ENCODE measurements at regions not wholly inside any gene's neighbourhood (a gene's known extent, or its start where the extent isn't known, plus 50 kb on each side); places are given as distances from the start of the nearest gene placed in this dataset.

DNA sequence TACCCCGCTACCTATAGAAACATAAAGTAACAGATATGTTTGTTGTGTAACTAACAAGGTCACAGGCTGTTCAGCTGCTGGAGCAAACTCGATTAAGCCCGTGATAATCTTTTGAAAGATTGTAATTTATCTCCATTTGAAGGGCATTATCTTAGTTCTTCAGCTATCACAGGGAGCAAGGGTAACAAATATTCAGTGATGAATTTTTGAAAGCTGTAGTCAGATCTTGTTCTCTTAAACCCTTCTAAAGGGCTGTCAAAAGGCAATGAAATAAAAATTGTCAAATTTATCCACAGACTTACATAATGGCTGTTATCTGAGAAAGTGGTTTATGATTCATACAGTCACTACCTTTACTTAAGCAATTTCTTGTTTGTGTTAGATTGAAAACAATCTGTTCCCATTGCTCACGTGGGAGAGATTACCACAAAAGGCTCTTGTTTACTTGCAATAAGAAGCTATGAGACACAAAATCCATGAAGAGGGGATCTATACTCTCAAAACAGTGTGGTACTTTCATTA lies 78.3 kb upstream of the ZNF608 start:
- no peak overlapping the region for H3K4me2 ChIP-seq (ENCODE audit: control insufficient read depth, insufficient read depth)
- RAD21 ChIA-PET (ENCODE audit: unreplicated experiment): interaction anchor here (0.8 to 1.5 kb wide), 6 partner anchors 30 to 127 kb away, joined by 3 to 4 read pairs (median 3); no protein-coding TSS in a partner anchor
- H3K4me3 ChIP-seq: no peak overlapping the region
- H3K4me1 ChIP-seq (ENCODE audit: control insufficient read depth, insufficient read depth, low read length): peaks cover 5% of the 10 kb centered on the region; the same call in 1 of the 2 replicates
- H3K9me3 ChIP-seq (replicated peaks; ENCODE audit: control insufficient read depth, insufficient read depth, low read length): no peaks in the 10 kb centered on the region; the same call in 2 of the 3 replicates
- WGBS (ENCODE audit: insufficient coverage, insufficient replicate concordance, low lambda C conversion rate, missing lambda C conversion rate): 73% methylated on average over 4 of the region's 4 CpGs
- no peak overlapping the region for H3K27ac ChIP-seq (ENCODE audit: control insufficient read depth, insufficient read depth)
- H3K27me3 ChIP-seq (replicated peaks in 1 of 2; ENCODE audit: control insufficient read depth in 2 of 2, insufficient read depth in 2 of 2, low read length in 1 of 2): no peaks in the 10 kb centered on the region
- TF ChIP-seq CHD2 (IDR thresholded peaks at IDR 0.05; ENCODE audit: borderline replicate concordance, low read depth, low read length) (no peak), NBN (IDR thresholded peaks at IDR 0.05) (no peak)
- POLR2A ChIA-PET: interaction anchor here (0.5 kb wide), 1 partner anchor 23 kb away, joined by 6 read pairs; no protein-coding TSS in a partner anchor
- no peak overlapping the region for H3K9ac ChIP-seq (ENCODE audit: control insufficient read depth, insufficient read depth, low read length)
- H3K79me2 ChIP-seq (ENCODE audit: control insufficient read depth, insufficient read depth, low read length): no peaks in the 10 kb centered on the region
- no peaks in the 10 kb centered on the region for H3K36me3 ChIP-seq (ENCODE audit: control insufficient read depth in 2 of 2, insufficient read depth in 2 of 2, low read length in 1 of 2)
- intact Hi-C loops (cut with micrococcal nuclease; ENCODE audit: unreplicated experiment): no loop called here
- CTCF ChIA-PET: interaction anchor here (0.8 to 0.9 kb wide), 2 partner anchors 22 to 165 kb away, joined by 3 read pairs; no protein-coding TSS in a partner anchor
- in situ Hi-C loops (cut with MboI): no loop called here
- ATAC-seq (no peak), DNase-seq (ENCODE audit: low read depth, low spot score) (no peak), FAIRE-seq (no peak)
- BruUV-seq (replicated peaks): no TSS peak
- H4K20me1 ChIP-seq (ENCODE audit: control insufficient read depth, insufficient read depth): no peaks in the 10 kb centered on the region
- H2AFZ ChIP-seq (ENCODE audit: control insufficient read depth, low read depth, low read length): 0 out of 2 replicates have a peak overlapping the region, but pooled peaks have one; percentile 5
- SMC1A ChIA-PET (ENCODE audit: uncharacterized antibody, unreplicated experiment): interaction anchor here (0.7 to 1.9 kb wide), 10 partner anchors 9 to 238 kb away, joined by 3 to 6 read pairs (median 4); no protein-coding TSS in a partner anchor

DNA sequence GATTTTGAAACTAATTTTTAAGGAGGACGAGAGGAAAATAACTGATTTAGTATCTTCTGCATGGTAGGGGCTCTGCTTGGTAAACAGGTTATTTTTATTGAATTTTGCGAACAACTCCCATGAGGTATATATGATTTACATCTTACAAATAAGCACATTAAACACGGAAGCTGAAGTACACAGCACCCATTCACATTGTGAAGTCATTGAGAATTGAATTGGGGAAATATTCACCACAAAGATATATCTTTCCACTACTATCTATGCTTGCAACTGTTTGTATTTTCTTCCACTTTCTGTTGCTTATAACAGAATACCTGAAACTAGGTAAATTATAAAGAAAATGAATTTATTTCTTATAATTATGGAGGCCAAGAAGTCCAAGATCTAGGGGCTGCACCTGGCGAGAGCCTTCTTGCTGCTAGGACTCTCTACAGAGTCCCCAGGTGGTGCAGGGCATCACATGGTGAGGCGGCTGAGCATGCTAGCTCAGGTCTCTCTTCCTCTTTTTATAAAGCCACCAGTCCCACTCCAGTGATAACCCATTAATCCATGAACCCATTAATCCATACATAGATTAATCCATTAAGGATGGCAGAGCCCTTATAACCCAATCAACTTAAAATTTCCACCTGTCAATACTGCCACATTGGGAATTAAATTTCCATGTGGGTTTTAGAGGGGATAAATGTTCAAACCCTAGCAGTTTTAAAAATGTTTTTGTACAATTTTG lies 79.0 kb upstream of the ZNF608 start:
- Histone ChIP-seq H3K27ac (ENCODE audit: control insufficient read depth, insufficient read depth) (no peak overlapping the region), H3K4me3 (no peak overlapping the region), H2AFZ (ENCODE audit: control insufficient read depth, low read depth, low read length) (no peak overlapping the region), H3K4me1 (ENCODE audit: control insufficient read depth, insufficient read depth, low read length) (peaks cover 5% of the 10 kb centered on the region; the same call in 1 of the 2 replicates), H3K9me3 (replicated peaks; ENCODE audit: control insufficient read depth, insufficient read depth, low read length) (no peaks in the 10 kb centered on the region), H4K20me1 (ENCODE audit: control insufficient read depth, insufficient read depth) (no peaks in the 10 kb centered on the region), H3K36me3 (ENCODE audit: control insufficient read depth in 2 of 2, insufficient read depth in 2 of 2, low read length in 1 of 2) (no peaks in the 10 kb centered on the region), H3K9ac (ENCODE audit: control insufficient read depth, insufficient read depth, low read length) (no peak overlapping the region), H3K4me2 (ENCODE audit: control insufficient read depth, insufficient read depth) (no peak overlapping the region), H3K79me2 (ENCODE audit: control insufficient read depth, insufficient read depth, low read length) (no peaks in the 10 kb centered on the region), H3K27me3 (replicated peaks in 1 of 2; ENCODE audit: control insufficient read depth in 2 of 2, insufficient read depth in 2 of 2, low read length in 1 of 2) (no peaks in the 10 kb centered on the region)
- in situ Hi-C loops (cut with MboI) (no loop called here), intact Hi-C loops (cut with micrococcal nuclease; ENCODE audit: unreplicated experiment) (no loop called here)
- WGBS (ENCODE audit: insufficient coverage, insufficient replicate concordance, low lambda C conversion rate, missing lambda C conversion rate): 76% methylated on average over 5 of the region's 5 CpGs
- DNase-seq (ENCODE audit: low read depth, low spot score) (no peak), FAIRE-seq (no peak), ATAC-seq (peak; percentile 93)
- ChIA-PET CTCF (interaction anchor here (0.9 kb wide), 1 partner anchor 166 kb away, joined by 3 read pairs; no protein-coding TSS in a partner anchor), SMC1A (ENCODE audit: uncharacterized antibody, unreplicated experiment) (interaction anchor here (0.6 to 1.9 kb wide), 13 partner anchors 9 to 611 kb away, joined by 3 to 6 read pairs (median 3); no protein-coding TSS in a partner anchor), RAD21 (ENCODE audit: unreplicated experiment) (interaction anchor here (0.6 to 1.5 kb wide), 6 partner anchors 31 to 126 kb away, joined by 3 read pairs; no protein-coding TSS in a partner anchor), POLR2A (interaction anchor here (0.5 to 0.6 kb wide), 2 partner anchors 22 to 164 kb away, joined by 3 to 6 read pairs; no protein-coding TSS in a partner anchor)
- BruUV-seq (replicated peaks): no TSS peak
- TF ChIP-seq, protein P1, sequence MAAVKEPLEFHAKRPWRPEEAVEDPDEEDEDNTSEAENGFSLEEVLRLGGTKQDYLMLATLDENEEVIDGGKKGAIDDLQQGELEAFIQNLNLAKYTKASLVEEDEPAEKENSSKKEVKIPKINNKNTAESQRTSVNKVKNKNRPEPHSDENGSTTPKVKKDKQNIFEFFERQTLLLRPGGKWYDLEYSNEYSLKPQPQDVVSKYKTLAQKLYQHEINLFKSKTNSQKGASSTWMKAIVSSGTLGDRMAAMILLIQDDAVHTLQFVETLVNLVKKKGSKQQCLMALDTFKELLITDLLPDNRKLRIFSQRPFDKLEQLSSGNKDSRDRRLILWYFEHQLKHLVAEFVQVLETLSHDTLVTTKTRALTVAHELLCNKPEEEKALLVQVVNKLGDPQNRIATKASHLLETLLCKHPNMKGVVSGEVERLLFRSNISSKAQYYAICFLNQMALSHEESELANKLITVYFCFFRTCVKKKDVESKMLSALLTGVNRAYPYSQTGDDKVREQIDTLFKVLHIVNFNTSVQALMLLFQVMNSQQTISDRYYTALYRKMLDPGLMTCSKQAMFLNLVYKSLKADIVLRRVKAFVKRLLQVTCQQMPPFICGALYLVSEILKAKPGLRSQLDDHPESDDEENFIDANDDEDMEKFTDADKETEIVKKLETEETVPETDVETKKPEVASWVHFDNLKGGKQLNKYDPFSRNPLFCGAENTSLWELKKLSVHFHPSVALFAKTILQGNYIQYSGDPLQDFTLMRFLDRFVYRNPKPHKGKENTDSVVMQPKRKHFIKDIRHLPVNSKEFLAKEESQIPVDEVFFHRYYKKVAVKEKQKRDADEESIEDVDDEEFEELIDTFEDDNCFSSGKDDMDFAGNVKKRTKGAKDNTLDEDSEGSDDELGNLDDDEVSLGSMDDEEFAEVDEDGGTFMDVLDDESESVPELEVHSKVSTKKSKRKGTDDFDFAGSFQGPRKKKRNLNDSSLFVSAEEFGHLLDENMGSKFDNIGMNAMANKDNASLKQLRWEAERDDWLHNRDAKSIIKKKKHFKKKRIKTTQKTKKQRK (IDR thresholded peaks at IDR 0.05; ENCODE audit: low read depth, low read length): no peak
- no peak for TF ChIP-seq YBX1 (IDR thresholded peaks at IDR 0.05)
- TF ChIP-seq, protein P2, sequence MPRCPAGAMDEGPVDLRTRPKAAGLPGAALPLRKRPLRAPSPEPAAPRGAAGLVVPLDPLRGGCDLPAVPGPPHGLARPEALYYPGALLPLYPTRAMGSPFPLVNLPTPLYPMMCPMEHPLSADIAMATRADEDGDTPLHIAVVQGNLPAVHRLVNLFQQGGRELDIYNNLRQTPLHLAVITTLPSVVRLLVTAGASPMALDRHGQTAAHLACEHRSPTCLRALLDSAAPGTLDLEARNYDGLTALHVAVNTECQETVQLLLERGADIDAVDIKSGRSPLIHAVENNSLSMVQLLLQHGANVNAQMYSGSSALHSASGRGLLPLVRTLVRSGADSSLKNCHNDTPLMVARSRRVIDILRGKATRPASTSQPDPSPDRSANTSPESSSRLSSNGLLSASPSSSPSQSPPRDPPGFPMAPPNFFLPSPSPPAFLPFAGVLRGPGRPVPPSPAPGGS (IDR thresholded peaks at IDR 0.05; ENCODE audit: borderline replicate concordance, insufficient read depth, low read depth, low read length, poor library complexity, severe bottlenecking): no peak
- peak; percentile 76; the same call in 1 of the 2 replicates for TF ChIP-seq RAD51 (IDR thresholded peaks at IDR 0.05)

All from GM12878 (cell line).